GM19238 (cell line): ENCODE measurements at regions not wholly inside any gene's neighbourhood (a gene's known extent, or its start where the extent isn't known, plus 50 kb on each side); places are given as distances from the start of the nearest gene placed in this dataset.
A peak's percentile ranks its signal among the peaks of the same experiment; 100 is the strongest.

ENCODE experiments used
- DNase-seq: peaks from one replicate; pipeline ENCODE4 v3.0.0; 2011; ENCODE audit warnings: low spot score; ENCODE audit not compliant: insufficient read length

DNA sequence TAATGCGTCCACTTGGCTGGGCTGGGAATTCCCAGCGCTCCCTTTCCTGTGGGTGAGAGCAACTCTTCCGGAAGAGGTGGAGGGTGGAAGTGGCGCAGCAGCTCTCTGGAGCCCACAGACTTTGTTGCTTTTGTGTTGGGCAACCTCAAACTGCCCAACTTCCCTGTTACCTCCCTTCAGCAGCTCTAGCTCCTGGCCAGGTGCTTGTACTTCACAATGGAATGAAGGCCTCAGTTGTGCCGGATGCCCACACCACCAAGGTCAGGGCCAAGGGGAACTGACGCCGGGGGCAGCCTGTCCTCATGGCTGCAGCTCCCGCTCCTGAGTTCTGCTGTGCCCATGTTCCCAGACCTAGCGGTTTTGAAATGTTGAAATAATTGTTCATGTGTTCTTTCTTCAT is 322.9 kb downstream of the GALR1 start:
- no peak for DNase-seq

GRCh38 chr18:77573571-77573970 is 323.9 kb downstream of the GALR1 start:
- DNase-seq, result no peak

DNA sequence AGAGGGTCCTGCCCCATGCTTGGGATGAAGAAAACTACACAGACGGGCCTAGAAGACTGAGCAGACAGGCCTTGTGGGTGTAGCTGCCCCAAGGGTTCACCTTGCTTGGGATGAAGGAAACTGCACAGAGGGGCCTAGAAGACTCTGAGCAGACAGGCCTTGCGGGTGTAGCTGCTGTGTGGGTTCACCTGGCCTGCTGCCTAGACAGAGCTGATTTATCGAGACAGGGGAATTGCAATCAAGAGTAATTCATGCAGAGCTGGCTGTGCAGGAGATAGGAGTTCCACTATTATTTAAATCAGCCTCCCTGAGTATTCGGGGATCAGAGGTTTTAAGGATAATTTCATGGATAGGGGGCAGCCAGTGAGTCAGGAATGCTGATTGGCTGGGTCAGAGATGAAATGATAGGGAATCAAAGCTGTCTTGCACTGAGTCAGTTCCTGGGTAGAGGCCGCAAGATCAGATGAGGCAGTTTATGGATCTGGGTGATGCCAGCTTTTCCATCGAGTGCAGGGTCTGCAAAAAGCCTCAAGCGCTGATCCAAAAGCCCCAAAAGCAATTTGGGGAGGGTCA is 341.4 kb downstream of the GALR1 start:
- DNase-seq, result no peak

DNA sequence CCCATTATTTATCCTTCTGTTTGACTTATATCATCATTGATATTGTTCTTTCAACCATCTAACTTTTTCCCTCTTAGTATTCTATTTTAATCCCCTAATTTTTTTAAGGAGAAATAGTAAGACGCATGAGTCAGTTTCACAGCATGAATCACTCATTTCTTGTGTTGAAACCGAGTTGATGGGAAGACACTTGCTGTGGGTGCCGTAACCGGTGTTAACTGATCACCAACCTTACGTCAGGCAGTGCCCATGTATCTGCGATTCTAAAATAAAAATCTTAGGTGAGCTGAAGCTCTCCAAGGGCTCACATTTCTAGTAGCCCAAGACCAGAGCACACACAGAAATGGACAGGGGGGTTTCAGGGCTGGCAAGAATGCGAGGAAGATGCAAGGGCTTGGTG is 348.1 kb downstream of the GALR1 start:
- no peak for DNase-seq

DNA sequence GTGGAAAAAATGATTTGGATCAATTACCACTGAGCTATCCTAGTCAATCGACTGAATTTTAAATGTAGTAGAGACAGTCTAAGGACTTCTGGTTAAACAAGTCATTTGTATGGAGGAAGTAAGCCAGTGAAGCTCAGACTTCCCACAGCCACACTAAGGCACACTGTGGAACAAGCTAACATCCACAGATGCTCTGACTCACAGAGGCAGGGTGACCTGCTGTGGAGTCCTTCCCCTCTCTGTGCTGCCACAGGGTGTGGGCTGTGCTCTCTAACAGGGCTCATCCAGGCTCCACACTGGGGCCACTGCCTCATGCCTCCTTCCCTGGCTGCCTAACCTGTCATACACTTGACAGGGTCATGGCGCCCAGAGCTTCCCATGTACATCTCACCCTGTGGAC is 351.0 kb downstream of the GALR1 start:
- DNase-seq, result no peak

- DNase-seq, result no peak
Observed at GRCh38 chr18:77601567-77601966, 351.9 kb downstream of the GALR1 start.

GRCh38 chr18:77607087-77607486 is 357.4 kb downstream of the GALR1 start:
- no peak for DNase-seq

DNA sequence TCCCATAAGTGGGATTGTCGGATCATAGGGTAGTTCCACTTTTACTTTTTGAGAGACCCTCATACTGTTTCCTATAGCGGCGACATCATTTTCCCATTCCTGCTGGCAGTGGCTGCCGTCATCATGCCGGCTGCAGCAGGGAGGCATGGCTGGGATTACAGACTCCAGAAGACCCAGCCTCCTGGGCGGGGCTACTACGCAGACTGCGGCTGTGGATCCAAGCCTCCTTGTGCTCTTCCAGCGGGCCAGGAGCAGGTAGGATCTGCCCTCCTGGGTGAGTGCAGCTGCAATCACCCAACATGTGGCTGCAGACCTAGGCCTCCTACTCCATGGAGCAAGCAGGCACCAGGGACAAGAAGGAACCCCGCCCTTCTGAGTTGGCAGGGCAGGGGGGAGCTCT is 359.2 kb downstream of the GALR1 start:
- no peak for DNase-seq

- DNase-seq, result no peak
Observed at GRCh38 chr18:77617694-77618093, 368.0 kb downstream of the GALR1 start.

DNA sequence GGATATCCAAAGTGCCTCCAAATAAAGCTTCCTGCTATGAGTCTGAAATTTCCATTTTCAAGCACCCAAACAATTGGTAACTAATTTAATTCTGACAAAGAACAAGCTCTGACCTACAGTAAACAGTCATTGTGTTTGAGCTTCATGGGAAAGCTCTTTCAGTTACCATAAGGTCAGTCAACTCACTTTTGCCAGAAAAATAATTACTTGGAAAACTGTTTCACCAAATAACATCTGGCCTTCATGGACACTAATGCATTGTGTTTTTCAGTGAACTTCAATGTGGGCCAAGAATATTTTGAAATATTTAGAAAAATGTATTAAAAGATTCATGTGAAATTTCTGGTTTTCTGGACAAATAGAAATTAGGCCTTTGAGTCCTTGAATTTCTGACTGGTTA is 369.9 kb downstream of the GALR1 start:
- no peak for DNase-seq

GRCh38 chr18:77622009-77622692 is 372.5 kb downstream of the GALR1 start:
- DNase-seq, result no peak

DNA sequence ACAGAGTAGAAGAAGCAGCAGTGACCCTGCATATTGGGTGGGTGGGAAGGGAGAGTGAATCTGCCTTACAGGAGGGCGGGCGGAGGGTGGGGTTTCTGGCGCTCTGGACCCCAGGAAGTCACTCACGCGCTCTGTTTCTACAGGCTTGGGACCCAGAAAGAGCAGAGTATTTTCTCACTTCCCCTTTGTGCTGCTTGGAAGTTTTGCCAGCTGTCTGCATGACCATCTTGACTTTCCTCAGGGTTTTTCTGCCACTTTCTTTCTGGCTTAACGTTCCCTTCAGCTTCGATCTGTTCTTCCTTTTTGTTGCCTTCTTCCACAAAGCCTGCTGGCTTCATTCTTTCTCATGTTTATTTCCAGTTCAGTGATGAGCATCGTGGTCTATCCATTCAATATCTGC is 383.1 kb downstream of the GALR1 start:
- no peak for DNase-seq

- no peak for DNase-seq
Observed at GRCh38 chr18:77634494-77634893, 384.8 kb downstream of the GALR1 start.

DNA sequence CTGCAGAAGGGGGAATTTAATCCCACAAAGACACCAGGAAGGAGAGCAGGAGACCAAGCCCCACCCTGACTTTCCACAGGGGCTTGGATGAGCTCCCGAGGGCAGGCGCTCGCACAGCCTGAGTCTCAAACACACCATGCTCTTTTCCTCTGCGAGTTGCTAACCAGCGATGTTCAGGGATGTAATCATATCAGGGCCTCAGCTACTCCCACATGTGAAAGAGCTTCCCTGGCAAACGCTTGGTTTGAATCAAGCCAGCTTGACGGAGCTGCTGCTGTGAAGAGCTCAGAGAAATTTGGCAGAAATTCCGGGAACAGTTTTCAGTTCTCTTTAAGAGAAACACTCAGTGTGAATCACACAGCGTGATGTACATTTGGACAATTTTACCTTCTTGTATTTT is 385.8 kb downstream of the GALR1 start:
- DNase-seq, result no peak

DNA sequence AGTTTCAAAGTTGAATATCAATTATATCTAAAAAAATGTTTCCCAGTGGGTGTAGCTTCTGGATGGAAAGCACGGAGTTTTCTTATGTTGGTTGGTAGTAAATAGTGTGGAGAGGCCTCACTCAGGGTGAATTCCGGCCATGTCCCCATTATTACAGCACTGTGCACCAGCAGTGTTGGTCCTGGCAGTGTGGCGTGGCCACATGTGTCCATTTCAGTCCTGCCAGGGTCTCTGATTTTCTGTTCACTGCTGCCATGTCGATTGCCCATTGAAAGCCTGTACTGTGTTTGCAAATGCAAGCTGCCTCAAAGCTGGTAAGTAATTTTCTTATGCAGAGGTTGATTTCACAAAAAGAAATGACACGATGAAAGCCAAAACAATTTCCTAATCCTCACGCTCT is 386.2 kb downstream of the GALR1 start:
- DNase-seq, result no peak

GRCh38 chr18:77645170-77645872 is 395.7 kb downstream of the GALR1 start:
- DNase-seq, result no peak

- no peak for DNase-seq
Observed at GRCh38 chr18:77647472-77647871, 397.8 kb downstream of the GALR1 start.

DNA sequence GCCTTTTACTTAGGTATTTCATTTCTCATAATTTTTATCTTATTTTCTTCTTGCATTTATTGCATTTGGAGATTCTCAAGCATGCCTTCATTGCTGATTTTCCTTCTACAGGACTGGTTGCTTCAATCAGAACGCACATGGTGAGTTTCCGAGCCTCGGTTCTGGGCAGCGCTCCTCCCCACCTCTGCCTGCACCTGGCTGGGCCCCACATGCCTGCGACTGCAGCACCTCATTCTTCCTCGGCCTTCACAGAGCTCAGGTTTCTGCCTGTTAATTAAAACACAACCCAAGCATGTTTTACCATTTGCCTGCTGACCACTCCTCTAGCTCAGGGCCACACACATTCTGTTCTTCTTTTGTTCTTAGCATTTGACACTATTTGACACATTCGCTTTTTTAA is 398.8 kb downstream of the GALR1 start:
- no peak for DNase-seq

GRCh38 chr18:77650799-77651385 is 401.2 kb downstream of the GALR1 start:
- DNase-seq, result peak; percentile 65

GRCh38 chr18:77651441-77651840 is 401.8 kb downstream of the GALR1 start:
- no peak for DNase-seq

DNA sequence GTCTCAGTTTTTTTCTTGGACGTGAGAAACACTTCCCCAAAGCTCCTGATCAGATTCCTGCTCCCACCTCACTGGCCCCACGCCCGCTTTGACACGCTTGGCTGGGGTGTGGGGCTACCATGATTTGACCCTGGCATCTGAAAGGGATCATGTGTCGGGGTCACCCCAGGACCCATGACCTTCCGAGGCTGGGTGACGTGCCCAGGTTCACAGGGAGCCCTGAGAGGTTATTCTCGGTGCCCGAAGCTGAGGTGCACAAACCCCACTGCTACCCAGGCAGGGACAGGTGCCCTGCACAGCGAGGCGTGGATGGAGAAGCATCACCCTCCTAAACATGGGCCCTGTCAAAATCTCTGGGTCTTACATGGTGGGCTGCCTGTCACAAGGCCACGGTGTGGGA is 404.1 kb downstream of the GALR1 start:
- no peak for DNase-seq

DNA sequence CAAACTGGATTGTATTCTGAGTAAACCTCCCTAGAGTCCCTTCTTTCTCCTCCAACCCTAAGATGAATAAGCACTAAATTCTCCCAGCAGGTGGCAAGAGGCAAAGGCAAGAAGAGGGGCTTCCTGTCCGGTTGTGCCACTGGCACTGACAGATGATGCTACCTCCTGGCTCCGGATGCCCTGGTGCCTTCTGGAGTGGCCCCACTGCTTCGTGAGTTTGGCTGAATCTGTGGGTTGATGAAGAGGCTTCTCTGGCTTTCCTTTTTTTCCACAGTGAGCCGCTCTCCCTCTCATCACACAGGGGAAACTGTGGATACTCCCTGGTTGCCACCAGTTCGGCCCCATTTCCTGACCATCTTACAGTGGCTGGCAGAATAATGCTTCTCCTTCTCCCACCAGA is 404.7 kb downstream of the GALR1 start:
- DNase-seq, result no peak
